Choroid plexus epithelial cell (primary cell): ENCODE measurements at regions not wholly inside any gene's neighbourhood (a gene's known extent, or its start where the extent isn't known, plus 50 kb on each side); places are given as distances from the start of the nearest gene placed in this dataset.
"Not testable (repeated sequence)": the region's sequence is repeated elsewhere in the genome, so short reads cannot be mapped to it uniquely, and the experiment has no call there.

ENCODE experiments used
- DNase-seq: peaks from one replicate; pipeline ENCODE4 v3.0.0-alpha.2; 2010; ENCODE audit warnings: low read depth
- H3K4me3 ChIP-seq: 2 replicates; pipeline ENCODE4 v1.5.1; 2011; ENCODE audit warnings: low read depth, mild to moderate bottlenecking, control low read depth, low read length, moderate library complexity
- CTCF ChIP-seq: conservative IDR thresholded peaks from 2 replicates; pipeline ENCODE4 v1.5.1; 2011; ENCODE audit warnings: low read depth, mild to moderate bottlenecking, control low read depth, inconsistent platforms, low read length, moderate library complexity

GRCh38 chr7:68627247-68627864, 970.9 kb upstream of the AUTS2 start:
- no peak for TF ChIP-seq CTCF
- H3K4me3 ChIP-seq: no peak overlapping the region
- no peak for DNase-seq

GRCh38 chr7:68630914-68631313, 967.4 kb upstream of the AUTS2 start:
- H3K4me3 ChIP-seq, DNase-seq: not testable (repeated sequence)

- no peak overlapping the region for H3K4me3 ChIP-seq
- DNase-seq: no peak
- no peak for TF ChIP-seq CTCF
Measured at GRCh38 chr7:68640103-68640502, 958.2 kb upstream of the AUTS2 start.

- TF ChIP-seq CTCF: no peak
- DNase-seq: no peak
- H3K4me3 ChIP-seq: no peak overlapping the region
Measured at GRCh38 chr7:68642727-68643126, 955.5 kb upstream of the AUTS2 start.

- H3K4me3 ChIP-seq: no peak overlapping the region
- no peak for TF ChIP-seq CTCF
- no peak for DNase-seq
Measured at GRCh38 chr7:68663392-68663791, 934.9 kb upstream of the AUTS2 start.

GRCh38 chr7:68671046-68671445, 927.2 kb upstream of the AUTS2 start:
- no peak for TF ChIP-seq CTCF
- DNase-seq: no peak
- no peak overlapping the region for H3K4me3 ChIP-seq

GRCh38 chr7:68671671-68672070, 926.6 kb upstream of the AUTS2 start:
- TF ChIP-seq CTCF: no peak
- DNase-seq: no peak
- no peak overlapping the region for H3K4me3 ChIP-seq

GRCh38 chr7:68674826-68675225, 923.4 kb upstream of the AUTS2 start:
- no peak for DNase-seq
- no peak overlapping the region for H3K4me3 ChIP-seq
- no peak for TF ChIP-seq CTCF
